ENCODE measurements at regions not wholly inside any gene's neighbourhood (a gene's known extent, or its start where the extent isn't known, plus 50 kb on each side); places are given as distances from the start of the nearest gene placed in this dataset.

- H2AFZ ChIP-seq (ENCODE audit: low read depth, low read length): no peak overlapping the region
- Mint-ChIP-seq H3K27ac (ENCODE audit: unreplicated experiment) (no peak overlapping the region), H3K4me1 (ENCODE audit: low read depth, unreplicated experiment) (no peaks in the 10 kb centered on the region), H3K27me3 (ENCODE audit: low read depth, unreplicated experiment) (peaks cover 15% of the 10 kb centered on the region), H3K9me3 (ENCODE audit: unreplicated experiment) (peaks cover 5% of the 10 kb centered on the region), H3K36me3 (ENCODE audit: low read depth, unreplicated experiment) (no peaks in the 10 kb centered on the region), H3K4me3 (ENCODE audit: unreplicated experiment) (no peak overlapping the region)
- no peaks in the 10 kb centered on the region for H3K9me3 ChIP-seq (ENCODE audit: insufficient read depth, low read depth, low read length)
- H3K27ac ChIP-seq (ENCODE audit: low read depth, low read length): no peak overlapping the region
- no peaks in the 10 kb centered on the region for H3K79me2 ChIP-seq (ENCODE audit: insufficient read depth, low read length)
- no peaks in the 10 kb centered on the region for H3K36me3 ChIP-seq (ENCODE audit: insufficient read depth, low read length)
- FAIRE-seq (no peak), DNase-seq (ENCODE audit: low read depth) (no peak)
- H3K27me3 ChIP-seq (ENCODE audit: insufficient read depth, low read length): no peaks in the 10 kb centered on the region
- no peak overlapping the region for H3K4me2 ChIP-seq (ENCODE audit: low read length)
- no peak overlapping the region for H3K9ac ChIP-seq (ENCODE audit: low read length)
- no peak overlapping the region for H3K4me3 ChIP-seq (ENCODE audit: insufficient read depth, low read depth, low read length)
- no peaks in the 10 kb centered on the region for H4K20me1 ChIP-seq (ENCODE audit: insufficient read depth, low read length)
- no peaks in the 10 kb centered on the region for H3K4me1 ChIP-seq (ENCODE audit: insufficient read depth, low read length)
- TF ChIP-seq EZH2 (IDR thresholded peaks at IDR 0.05; ENCODE audit: insufficient read depth, low read length): no peak
- TF ChIP-seq, protein P1, sequence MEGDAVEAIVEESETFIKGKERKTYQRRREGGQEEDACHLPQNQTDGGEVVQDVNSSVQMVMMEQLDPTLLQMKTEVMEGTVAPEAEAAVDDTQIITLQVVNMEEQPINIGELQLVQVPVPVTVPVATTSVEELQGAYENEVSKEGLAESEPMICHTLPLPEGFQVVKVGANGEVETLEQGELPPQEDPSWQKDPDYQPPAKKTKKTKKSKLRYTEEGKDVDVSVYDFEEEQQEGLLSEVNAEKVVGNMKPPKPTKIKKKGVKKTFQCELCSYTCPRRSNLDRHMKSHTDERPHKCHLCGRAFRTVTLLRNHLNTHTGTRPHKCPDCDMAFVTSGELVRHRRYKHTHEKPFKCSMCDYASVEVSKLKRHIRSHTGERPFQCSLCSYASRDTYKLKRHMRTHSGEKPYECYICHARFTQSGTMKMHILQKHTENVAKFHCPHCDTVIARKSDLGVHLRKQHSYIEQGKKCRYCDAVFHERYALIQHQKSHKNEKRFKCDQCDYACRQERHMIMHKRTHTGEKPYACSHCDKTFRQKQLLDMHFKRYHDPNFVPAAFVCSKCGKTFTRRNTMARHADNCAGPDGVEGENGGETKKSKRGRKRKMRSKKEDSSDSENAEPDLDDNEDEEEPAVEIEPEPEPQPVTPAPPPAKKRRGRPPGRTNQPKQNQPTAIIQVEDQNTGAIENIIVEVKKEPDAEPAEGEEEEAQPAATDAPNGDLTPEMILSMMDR (IDR thresholded peaks at IDR 0.05; ENCODE audit: insufficient read depth, low read depth, low read length): no peak
These were observed 176.6 kb upstream of the IRX6 start for GRCh38 chr16:55147396-55147795.

- Histone ChIP-seq H3K4me2 (ENCODE audit: low read length) (no peak overlapping the region), H4K20me1 (ENCODE audit: insufficient read depth, low read length) (no peaks in the 10 kb centered on the region), H3K36me3 (ENCODE audit: insufficient read depth, low read length) (no peaks in the 10 kb centered on the region), H3K27ac (ENCODE audit: low read depth, low read length) (no peak overlapping the region), H2AFZ (ENCODE audit: low read depth, low read length) (no peak overlapping the region), H3K4me3 (ENCODE audit: insufficient read depth, low read depth, low read length) (no peak overlapping the region), H3K27me3 (ENCODE audit: insufficient read depth, low read length) (no peaks in the 10 kb centered on the region), H3K4me1 (ENCODE audit: insufficient read depth, low read length) (no peaks in the 10 kb centered on the region), H3K9me3 (ENCODE audit: insufficient read depth, low read depth, low read length) (no peaks in the 10 kb centered on the region), H3K9ac (ENCODE audit: low read length) (no peak overlapping the region), H3K79me2 (ENCODE audit: insufficient read depth, low read length) (no peaks in the 10 kb centered on the region)
- no peak for FAIRE-seq
- no peaks in the 10 kb centered on the region for H3K4me1 Mint-ChIP-seq (ENCODE audit: low read depth, unreplicated experiment)
- peaks cover 19% of the 10 kb centered on the region for H3K27me3 Mint-ChIP-seq (ENCODE audit: low read depth, unreplicated experiment)
- DNase-seq (ENCODE audit: low read depth): no peak
- TF ChIP-seq, protein P1 (IDR thresholded peaks at IDR 0.05; ENCODE audit: insufficient read depth, low read depth, low read length): no peak
- no peak for TF ChIP-seq EZH2 (IDR thresholded peaks at IDR 0.05; ENCODE audit: insufficient read depth, low read length)
- H3K36me3 Mint-ChIP-seq (ENCODE audit: low read depth, unreplicated experiment): no peaks in the 10 kb centered on the region
- peaks cover 5% of the 10 kb centered on the region for H3K9me3 Mint-ChIP-seq (ENCODE audit: unreplicated experiment)
- H3K27ac Mint-ChIP-seq (ENCODE audit: unreplicated experiment): no peak overlapping the region
- H3K4me3 Mint-ChIP-seq (ENCODE audit: unreplicated experiment): no peak overlapping the region
These were observed 174.4 kb upstream of the IRX6 start for GRCh38 chr16:55149622-55150021.

DNA sequence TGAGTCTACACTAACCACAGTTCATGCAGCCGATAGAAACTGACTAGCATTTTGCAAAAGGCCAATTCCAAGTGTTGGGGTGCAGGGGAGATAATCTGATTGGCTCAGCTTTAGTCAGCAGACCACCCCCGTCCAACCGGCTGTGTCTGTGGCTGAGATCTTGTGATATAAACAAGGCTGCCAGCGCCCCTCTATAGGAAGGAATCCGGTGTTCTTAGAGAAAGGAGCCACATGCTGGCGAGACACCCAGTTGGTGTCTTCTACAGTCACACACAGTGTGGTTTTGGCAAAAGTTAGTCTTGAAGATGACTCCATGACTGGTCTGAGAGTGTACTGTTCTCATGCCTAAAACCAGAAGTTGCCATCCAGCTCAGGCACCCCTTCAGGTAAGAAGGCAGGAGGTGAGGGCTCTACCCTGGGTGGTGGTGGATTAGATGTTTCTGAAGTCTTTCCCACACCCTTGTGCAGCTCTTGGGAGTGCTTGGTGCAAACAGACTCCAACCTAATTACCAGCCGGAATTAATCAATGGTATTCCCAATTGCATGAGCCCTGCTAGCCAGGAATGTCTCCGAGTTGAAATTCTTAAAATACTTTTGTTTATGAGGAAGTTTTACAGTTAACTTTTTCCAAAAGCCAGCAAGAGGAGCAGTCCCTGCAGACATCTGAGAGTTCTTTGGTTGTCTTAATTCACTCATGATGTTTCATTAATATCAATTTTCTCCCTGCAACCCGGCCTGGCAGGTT lies 172.3 kb upstream of the IRX6 start:
- H3K27me3 ChIP-seq (ENCODE audit: insufficient read depth, low read length): no peaks in the 10 kb centered on the region
- FAIRE-seq (no peak), DNase-seq (ENCODE audit: low read depth) (no peak)
- H3K4me1 ChIP-seq (ENCODE audit: insufficient read depth, low read length): no peaks in the 10 kb centered on the region
- no peak overlapping the region for H3K4me2 ChIP-seq (ENCODE audit: low read length)
- H3K9me3 ChIP-seq (ENCODE audit: insufficient read depth, low read depth, low read length): no peaks in the 10 kb centered on the region
- H3K36me3 Mint-ChIP-seq (ENCODE audit: low read depth, unreplicated experiment): no peaks in the 10 kb centered on the region
- H4K20me1 ChIP-seq (ENCODE audit: insufficient read depth, low read length): no peaks in the 10 kb centered on the region
- H2AFZ ChIP-seq (ENCODE audit: low read depth, low read length): no peak overlapping the region
- no peak overlapping the region for H3K4me3 ChIP-seq (ENCODE audit: insufficient read depth, low read depth, low read length)
- H3K9ac ChIP-seq (ENCODE audit: low read length): no peak overlapping the region
- peaks cover 20% of the 10 kb centered on the region for H3K27me3 Mint-ChIP-seq (ENCODE audit: low read depth, unreplicated experiment)
- H3K4me3 Mint-ChIP-seq (ENCODE audit: unreplicated experiment): no peak overlapping the region
- no peaks in the 10 kb centered on the region for H3K36me3 ChIP-seq (ENCODE audit: insufficient read depth, low read length)
- no peak overlapping the region for H3K27ac ChIP-seq (ENCODE audit: low read depth, low read length)
- no peak for TF ChIP-seq EZH2 (IDR thresholded peaks at IDR 0.05; ENCODE audit: insufficient read depth, low read length)
- TF ChIP-seq, protein P1 (IDR thresholded peaks at IDR 0.05; ENCODE audit: insufficient read depth, low read depth, low read length): no peak
- no peaks in the 10 kb centered on the region for H3K4me1 Mint-ChIP-seq (ENCODE audit: low read depth, unreplicated experiment)
- H3K9me3 Mint-ChIP-seq (ENCODE audit: unreplicated experiment): peaks cover 5% of the 10 kb centered on the region
- H3K27ac Mint-ChIP-seq (ENCODE audit: unreplicated experiment): no peak overlapping the region
- no peaks in the 10 kb centered on the region for H3K79me2 ChIP-seq (ENCODE audit: insufficient read depth, low read length)
